GM20000 (cell line): ENCODE measurements at regions not wholly inside any gene's neighbourhood (a gene's known extent, or its start where the extent isn't known, plus 50 kb on each side); places are given as distances from the start of the nearest gene placed in this dataset.

Experiments used
- DNase-seq: peaks from one replicate; pipeline ENCODE4 v3.0.0; 2012; ENCODE audit warnings: low spot score
- TF ChIP-seq, protein P1 (sequence below): IDR thresholded peaks from 2 replicates; pipeline ENCODE4 v1.5.1; 2012; ENCODE audit warnings: mild to moderate bottlenecking, control low read depth; ENCODE audit errors: extremely low read depth, missing control alignments

- no peak for DNase-seq
- TF ChIP-seq, protein P1, sequence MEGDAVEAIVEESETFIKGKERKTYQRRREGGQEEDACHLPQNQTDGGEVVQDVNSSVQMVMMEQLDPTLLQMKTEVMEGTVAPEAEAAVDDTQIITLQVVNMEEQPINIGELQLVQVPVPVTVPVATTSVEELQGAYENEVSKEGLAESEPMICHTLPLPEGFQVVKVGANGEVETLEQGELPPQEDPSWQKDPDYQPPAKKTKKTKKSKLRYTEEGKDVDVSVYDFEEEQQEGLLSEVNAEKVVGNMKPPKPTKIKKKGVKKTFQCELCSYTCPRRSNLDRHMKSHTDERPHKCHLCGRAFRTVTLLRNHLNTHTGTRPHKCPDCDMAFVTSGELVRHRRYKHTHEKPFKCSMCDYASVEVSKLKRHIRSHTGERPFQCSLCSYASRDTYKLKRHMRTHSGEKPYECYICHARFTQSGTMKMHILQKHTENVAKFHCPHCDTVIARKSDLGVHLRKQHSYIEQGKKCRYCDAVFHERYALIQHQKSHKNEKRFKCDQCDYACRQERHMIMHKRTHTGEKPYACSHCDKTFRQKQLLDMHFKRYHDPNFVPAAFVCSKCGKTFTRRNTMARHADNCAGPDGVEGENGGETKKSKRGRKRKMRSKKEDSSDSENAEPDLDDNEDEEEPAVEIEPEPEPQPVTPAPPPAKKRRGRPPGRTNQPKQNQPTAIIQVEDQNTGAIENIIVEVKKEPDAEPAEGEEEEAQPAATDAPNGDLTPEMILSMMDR: no peak
These were observed 99.1 kb downstream of the MBL2 start for GRCh38 chr10:52673468-52673867.

DNA sequence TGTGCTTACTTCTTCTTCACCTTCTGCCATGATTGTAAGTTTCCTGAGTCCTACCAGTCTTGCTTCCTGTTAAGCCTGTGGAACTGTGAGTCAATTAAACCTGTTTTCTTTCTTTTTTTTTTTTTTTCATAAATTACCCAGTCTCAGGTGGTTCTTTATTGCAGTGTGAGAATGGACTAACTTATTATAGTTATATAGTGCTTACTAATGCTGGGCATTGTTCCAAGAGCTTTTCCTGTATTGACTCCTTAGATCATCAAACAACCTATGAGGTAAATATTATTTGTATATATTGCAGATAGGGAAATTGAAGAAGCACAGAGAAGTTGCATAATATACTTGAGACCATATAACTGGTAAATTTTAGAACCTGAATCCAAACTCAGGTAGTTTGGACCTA, 98.1 kb downstream of the MBL2 start:
- TF ChIP-seq, protein P1: no peak
- DNase-seq: no peak

DNA sequence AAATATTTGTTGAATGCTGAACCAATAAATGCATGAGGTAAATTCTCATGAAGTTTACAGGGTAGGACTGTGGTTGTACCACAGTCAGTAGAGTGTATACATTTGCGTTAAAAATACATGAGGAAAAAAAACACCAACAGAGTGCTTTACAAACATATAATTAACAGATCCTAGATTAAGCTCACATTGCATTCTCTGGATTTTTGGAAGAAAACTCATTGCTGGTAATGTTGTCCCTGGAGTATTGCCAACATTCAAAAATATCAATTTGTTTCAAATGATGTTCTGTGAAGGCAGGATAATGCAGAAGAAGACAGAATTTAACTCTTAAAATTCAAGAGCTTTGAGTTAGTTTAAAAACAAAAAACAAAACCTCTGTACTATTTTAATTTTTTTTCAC, 95.5 kb downstream of the MBL2 start:
- no peak for DNase-seq
- TF ChIP-seq, protein P1: no peak

- DNase-seq: no peak
These were observed 94.0 kb downstream of the MBL2 start for GRCh38 chr10:52678611-52679010.

DNA sequence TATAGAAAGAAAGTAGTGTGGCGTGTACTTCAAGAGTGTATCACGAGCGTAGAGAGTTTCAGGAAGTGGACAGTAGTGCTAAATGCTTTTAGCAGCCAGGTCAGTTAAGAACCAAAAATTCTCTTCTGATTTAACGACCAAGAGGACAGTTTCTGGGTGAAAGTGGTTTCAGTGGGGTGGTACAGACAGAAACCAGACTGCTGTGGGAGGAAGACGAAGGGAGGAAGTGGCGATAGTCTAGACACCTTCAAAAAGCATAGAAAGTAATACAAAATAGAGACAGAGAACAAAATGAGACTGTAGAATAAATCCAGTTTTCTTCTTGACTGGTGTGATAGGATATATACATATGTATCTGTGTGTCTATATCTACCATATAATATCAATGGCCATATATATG, 93.5 kb downstream of the MBL2 start:
- DNase-seq: no peak
- TF ChIP-seq, protein P1: no peak

More at GRCh38 chr10:52678611-52679010, 94.0 kb downstream of the MBL2 start:
- TF ChIP-seq, protein P1: no peak

DNA sequence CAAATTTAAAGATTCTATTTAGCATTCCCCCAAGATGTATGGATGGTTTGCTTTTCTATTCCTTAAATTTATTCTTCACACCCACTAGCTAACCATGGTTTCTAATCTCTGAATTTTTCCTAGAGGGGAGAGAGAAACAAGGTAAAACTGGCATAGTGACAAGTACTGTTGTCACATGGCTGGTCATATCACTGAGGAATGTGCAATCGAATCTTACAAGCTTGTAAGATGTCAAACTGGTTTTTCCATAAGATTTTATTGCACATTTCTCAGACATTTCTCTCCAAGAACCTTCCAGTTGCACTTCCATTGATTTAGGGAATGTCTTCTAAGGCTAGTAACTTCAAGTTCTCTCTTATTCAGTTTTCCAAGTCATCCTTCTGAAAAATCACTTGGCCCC, 89.8 kb downstream of the MBL2 start:
- DNase-seq: no peak
- TF ChIP-seq, protein P1: no peak

GRCh38 chr10:52683776-52684175, 88.8 kb downstream of the MBL2 start:
- TF ChIP-seq, protein P1: no peak

DNA sequence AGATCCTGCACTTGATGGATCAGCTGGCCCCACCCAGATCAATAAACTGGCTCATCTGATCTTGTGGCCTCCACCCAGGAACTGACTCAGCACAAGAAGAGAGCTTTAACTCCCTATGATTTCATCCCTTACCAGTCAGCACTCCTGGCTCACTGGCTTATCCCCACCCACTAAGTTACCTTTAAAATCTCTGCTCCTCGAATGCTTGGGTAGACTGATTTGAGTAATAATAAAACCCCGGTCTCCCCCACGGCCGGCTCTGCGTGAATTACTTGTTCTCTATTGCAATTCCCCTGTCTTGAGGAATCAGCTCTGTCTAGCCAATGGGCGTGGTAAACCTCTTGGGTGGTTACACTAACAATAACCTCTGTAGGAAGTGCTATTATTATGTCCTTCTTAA, 83.7 kb downstream of the MBL2 start:
- TF ChIP-seq, protein P1: no peak
- peak; percentile 10 for DNase-seq

More at GRCh38 chr10:52683776-52684175, 88.8 kb downstream of the MBL2 start:
- DNase-seq: no peak
